ENCODE measurements at regions not wholly inside any gene's neighbourhood (a gene's known extent, or its start where the extent isn't known, plus 50 kb on each side); places are given as distances from the start of the nearest gene placed in this dataset.
A peak's percentile ranks its signal among the peaks of the same experiment; 100 is the strongest.

- peak in 1 of 2 donors; percentile 35 for DNase-seq (ENCODE audit: low spot score in 2 of 2)
- WGBS, result 71% methylated on average over 6 of the region's 6 CpGs
- Histone ChIP-seq H3K27ac (no peak overlapping the region), H3K27me3 (no peaks in the 10 kb centered on the region), H3K4me3 (no peak overlapping the region), H3K36me3 (no peaks in the 10 kb centered on the region), H3K4me1 (no peaks in the 10 kb centered on the region), H3K9me3 (peaks cover 4% of the 10 kb centered on the region)
- no peak for TF ChIP-seq POLR2A (IDR thresholded peaks at IDR 0.05)
- no peak for TF ChIP-seq POLR2AphosphoS5 (IDR thresholded peaks at IDR 0.05)
- TF ChIP-seq EP300 (IDR thresholded peaks at IDR 0.05), result no peak
These were observed 85.4 kb downstream of the IER5 start for GRCh38 chr1:181173761-181174447.

GRCh38 chr1:181174861-181175260 is 86.4 kb downstream of the IER5 start:
- Histone ChIP-seq H3K4me3 (no peak overlapping the region), H3K4me1 (peaks cover 3% of the 10 kb centered on the region), H3K27me3 (no peaks in the 10 kb centered on the region), H3K27ac (no peak overlapping the region), H3K9me3 (peaks cover 4% of the 10 kb centered on the region), H3K36me3 (no peaks in the 10 kb centered on the region)
- DNase-seq (ENCODE audit: low spot score in 2 of 2), result peak in 1 of 2 donors; percentile 40
- TF ChIP-seq POLR2A (IDR thresholded peaks at IDR 0.05) (no peak), CTCF (IDR thresholded peaks at IDR 0.05) (no peak), EP300 (IDR thresholded peaks at IDR 0.05) (no peak), POLR2AphosphoS5 (IDR thresholded peaks at IDR 0.05) (no peak)
- WGBS, result 89% methylated on average over 4 of the region's 4 CpGs

GRCh38 chr1:181175356-181175910 is 86.9 kb downstream of the IER5 start:
- H3K27ac ChIP-seq, result no peak overlapping the region
- TF ChIP-seq POLR2AphosphoS5 (IDR thresholded peaks at IDR 0.05) (no peak), EP300 (IDR thresholded peaks at IDR 0.05) (no peak), CTCF (IDR thresholded peaks at IDR 0.05) (no peak), POLR2A (IDR thresholded peaks at IDR 0.05) (no peak)
- H3K27me3 ChIP-seq, result no peaks in the 10 kb centered on the region
- H3K36me3 ChIP-seq, result no peaks in the 10 kb centered on the region
- H3K4me1 ChIP-seq, result peaks cover 8% of the 10 kb centered on the region
- peak in 1 of 2 donors; percentile 45 for DNase-seq (ENCODE audit: low spot score in 2 of 2)
- H3K9me3 ChIP-seq, result peaks cover 4% of the 10 kb centered on the region
- 77% methylated on average over 5 of the region's 6 CpGs for WGBS
- no peak overlapping the region for H3K4me3 ChIP-seq

- Histone ChIP-seq H3K4me3 (no peak overlapping the region), H3K27me3 (no peaks in the 10 kb centered on the region), H3K36me3 (no peaks in the 10 kb centered on the region), H3K4me1 (peaks cover 8% of the 10 kb centered on the region), H3K9me3 (peaks cover 4% of the 10 kb centered on the region), H3K27ac (no peak overlapping the region)
- no peak for TF ChIP-seq EP300 (IDR thresholded peaks at IDR 0.05)
- no peak for TF ChIP-seq POLR2A (IDR thresholded peaks at IDR 0.05)
- TF ChIP-seq POLR2AphosphoS5 (IDR thresholded peaks at IDR 0.05), result no peak
- no peak for TF ChIP-seq CTCF (IDR thresholded peaks at IDR 0.05)
- DNase-seq (ENCODE audit: low spot score in 2 of 2), result peak in 1 of 2 donors; percentile 50
- 94% methylated on average over 5 of the region's 5 CpGs for WGBS
These were observed 87.5 kb downstream of the IER5 start for GRCh38 chr1:181175955-181176354.

GRCh38 chr1:181178241-181178879 is 89.9 kb downstream of the IER5 start:
- peaks cover 3% of the 10 kb centered on the region for H3K27me3 ChIP-seq
- 49% methylated on average over 9 of the region's 9 CpGs for WGBS
- peak in 1 of 2 donors; percentile 52 for DNase-seq (ENCODE audit: low spot score in 2 of 2)
- no peaks in the 10 kb centered on the region for H3K36me3 ChIP-seq
- TF ChIP-seq CTCF (IDR thresholded peaks at IDR 0.05), result no peak
- no peak for TF ChIP-seq POLR2AphosphoS5 (IDR thresholded peaks at IDR 0.05)
- no peak for TF ChIP-seq EP300 (IDR thresholded peaks at IDR 0.05)
- TF ChIP-seq POLR2A (IDR thresholded peaks at IDR 0.05), result no peak
- H3K9me3 ChIP-seq, result no peaks in the 10 kb centered on the region
- H3K27ac ChIP-seq, result no peak overlapping the region
- H3K4me1 ChIP-seq, result peaks cover 8% of the 10 kb centered on the region
- H3K4me3 ChIP-seq, result no peak overlapping the region

All from suprapubic skin (tissue), 4 donors.